HG03378 (cell line): ENCODE measurements at regions not wholly inside any gene's neighbourhood (a gene's known extent, or its start where the extent isn't known, plus 50 kb on each side); places are given as distances from the start of the nearest gene placed in this dataset.

ENCODE experiments used
- ATAC-seq: cut with Tn5 transposase; IDR thresholded peaks from one replicate; pipeline ENCODE4 v1.9.1; 2021; ENCODE audit warnings: mild to moderate bottlenecking, moderate library complexity; ENCODE audit not compliant: unreplicated experiment

DNA sequence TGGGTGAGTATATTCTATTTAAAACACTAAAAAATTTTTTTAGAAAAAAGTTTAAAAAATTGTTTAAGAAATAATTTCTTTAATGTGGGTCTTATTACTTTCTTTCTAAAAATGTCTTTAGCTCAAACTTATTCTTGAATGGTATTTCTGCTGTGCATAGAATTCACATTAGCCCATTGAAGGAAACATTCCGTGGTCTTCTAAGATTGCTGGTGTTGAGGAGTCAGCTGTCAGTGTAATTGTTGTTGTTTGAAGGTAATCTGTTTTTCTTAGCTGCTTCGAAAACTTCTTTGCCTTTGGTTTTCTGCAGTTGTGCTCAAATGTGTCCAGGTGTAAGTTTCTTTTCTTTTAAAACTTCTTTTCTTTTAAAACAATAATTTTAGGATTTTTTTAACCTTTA is 85.4 kb upstream of the KLF12 start:
- no peak for ATAC-seq

DNA sequence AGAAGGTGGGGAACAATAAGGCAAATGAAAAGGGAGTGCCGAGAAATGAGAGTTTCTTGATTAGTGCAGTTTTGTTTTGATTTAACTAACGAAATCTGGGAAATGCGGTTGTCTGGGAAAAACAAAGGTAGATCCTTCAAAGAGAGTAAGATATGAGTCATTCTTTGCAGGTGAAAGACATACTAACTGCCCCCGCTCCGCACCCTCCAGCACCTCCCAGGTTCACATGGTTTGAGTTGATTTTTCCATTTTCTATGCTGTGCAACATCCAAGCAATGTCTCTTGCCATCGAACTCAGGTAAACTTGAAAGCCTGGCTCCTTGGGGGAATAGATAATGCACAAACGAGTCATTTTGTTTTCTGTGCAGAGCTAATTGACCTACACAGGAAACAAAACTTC is 84.1 kb upstream of the KLF12 start:
- ATAC-seq = no peak

DNA sequence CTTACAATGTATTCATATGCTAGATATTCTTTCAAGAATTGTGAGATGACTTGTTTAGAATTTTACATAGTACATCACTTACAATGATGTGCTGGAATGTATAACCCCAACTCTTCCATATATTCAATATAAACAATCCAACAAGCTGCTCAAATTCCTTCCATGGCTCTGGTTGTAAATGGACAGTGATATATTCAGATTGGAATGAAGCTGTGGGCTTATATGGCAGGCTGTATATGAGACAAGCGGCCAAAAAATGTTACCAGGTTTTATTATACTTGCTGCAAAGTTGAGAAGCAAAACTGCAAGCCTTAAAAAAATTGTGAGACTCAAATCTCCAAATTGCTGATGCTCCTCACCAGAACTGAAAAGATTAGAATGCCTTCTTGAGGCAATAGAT is 83.6 kb upstream of the KLF12 start:
- ATAC-seq = no peak

DNA sequence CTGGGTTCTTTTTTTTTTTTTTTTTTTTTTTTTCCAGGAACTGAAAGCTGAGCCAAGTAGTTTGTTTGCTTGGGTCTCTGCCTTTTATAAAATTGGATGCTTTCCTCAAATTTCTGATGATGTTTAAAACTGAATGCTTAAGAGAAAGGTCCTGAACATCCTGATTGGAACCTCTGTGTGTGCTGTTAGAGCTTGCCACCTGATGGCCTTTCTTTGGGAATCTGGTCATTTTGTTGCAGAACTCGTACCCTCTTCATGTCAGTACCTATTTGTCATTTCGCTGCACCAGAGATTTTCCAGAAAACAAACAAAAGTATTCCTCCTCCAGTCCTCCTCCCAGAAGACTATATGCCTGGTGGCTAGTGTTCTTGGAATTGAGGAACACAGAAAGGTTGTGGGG is 81.2 kb upstream of the KLF12 start:
- ATAC-seq = no peak

DNA sequence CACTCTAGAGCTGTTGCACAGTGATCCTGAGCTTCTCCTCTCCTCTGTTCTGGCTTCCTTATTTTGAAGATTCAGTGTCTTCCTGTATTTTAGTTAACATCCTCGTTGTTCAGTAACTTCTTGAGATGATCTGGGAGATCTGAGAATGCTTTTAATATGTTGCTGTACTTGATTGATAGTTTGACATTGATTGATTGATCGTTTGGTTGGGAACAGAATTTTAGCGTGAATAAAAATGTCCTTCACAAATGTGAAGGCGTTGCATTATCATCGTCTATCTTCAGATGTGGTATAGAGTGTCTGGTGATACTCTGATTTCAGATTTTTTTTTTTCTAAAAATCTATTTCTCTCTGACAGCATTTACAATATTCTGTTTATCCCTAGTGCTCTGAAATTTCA is 80.1 kb upstream of the KLF12 start:
- no peak for ATAC-seq

DNA sequence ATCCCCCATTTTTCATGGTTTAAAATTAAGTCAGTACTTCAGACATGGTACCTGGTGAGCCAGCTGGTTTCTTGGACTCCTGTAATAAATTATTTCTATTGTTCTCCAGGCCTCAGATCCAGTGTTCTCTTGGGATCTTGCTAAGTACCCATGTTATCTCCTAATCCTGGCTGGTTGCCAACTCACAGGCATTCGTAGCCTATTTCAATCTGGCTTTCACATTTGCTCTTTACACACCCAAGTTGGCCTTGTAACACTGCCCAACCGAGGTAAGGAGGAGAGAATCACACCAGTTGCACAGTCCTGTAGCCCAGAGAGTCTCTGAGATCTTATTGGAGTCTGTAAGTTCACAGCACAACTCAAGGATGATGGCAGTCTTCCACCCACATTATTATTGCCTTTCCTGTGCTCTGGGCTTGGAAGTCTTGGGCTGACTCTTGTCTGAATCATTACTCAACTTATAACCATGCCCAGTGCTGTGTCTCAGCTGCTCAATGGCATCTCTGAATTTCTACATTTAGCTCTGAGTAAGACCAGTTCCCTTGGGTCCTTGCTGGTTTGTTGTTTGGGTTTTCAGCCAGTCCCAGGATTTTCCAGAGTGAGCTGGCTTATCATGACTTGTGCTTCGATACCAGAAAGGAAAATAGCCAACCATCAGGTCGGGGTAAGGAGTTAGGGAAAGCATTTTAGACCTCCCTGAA is 76.6 kb upstream of the KLF12 start:
- ATAC-seq = no peak

DNA sequence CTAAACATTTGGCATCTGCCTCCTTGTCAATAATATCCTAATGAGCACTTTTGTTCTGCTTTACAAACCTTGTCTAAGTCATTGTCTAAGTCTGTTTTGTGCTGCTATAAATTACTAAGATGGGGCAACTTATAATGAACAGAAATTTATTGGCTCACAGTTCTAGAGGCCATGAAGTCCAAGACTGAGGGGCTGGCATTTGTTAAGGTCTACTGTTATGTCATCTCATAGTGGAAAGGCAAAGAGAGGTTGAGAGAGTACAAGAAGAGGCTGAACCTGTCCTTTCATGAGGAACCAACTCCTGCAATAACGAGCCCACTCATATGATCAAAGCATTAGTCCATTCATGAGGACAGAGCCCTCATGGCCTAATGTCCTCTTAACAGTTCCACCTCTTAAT is 72.7 kb upstream of the KLF12 start:
- ATAC-seq = no peak

- no peak for ATAC-seq
Measured at GRCh38 chr13:74206061-74206561, 71.9 kb upstream of the KLF12 start.

GRCh38 chr13:74205313-74205690 is 71.1 kb upstream of the KLF12 start:
- no peak for ATAC-seq

GRCh38 chr13:74204602-74205312 is 70.6 kb upstream of the KLF12 start:
- no peak for ATAC-seq

- no peak for ATAC-seq
Measured at GRCh38 chr13:74203576-74203975, 69.4 kb upstream of the KLF12 start.

DNA sequence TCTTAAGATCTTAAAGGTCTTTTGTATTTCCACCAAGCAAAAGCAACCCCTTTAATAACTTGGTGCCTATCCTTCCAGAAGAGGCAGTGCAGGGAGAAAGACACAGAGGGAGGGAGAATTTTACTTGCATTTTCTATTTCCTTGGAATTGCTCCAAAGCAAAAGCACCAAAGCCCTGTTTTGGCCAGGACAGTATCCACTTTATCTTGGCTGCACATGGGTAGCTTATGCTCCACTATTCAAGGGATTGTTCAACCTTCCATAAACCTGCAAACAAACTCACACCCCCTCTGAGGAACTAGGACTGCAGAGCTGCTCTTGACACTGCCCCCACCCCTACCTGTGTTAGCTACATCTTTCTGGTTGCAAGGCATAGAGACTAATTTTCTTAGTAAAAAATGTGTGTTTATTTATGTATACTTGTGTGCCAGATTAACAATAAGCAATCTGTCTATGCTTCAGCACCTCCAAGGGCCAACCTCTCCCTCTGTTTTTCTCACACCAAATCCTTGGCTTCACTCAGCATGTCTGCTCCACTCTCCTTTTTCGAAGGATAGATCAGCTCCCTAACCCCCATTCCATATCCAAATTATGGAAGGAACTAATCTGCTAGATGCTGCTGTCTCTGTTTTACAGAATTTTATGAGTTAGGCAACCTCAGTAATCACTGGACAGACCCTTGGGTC is 68.1 kb upstream of the KLF12 start:
- no peak for ATAC-seq

DNA sequence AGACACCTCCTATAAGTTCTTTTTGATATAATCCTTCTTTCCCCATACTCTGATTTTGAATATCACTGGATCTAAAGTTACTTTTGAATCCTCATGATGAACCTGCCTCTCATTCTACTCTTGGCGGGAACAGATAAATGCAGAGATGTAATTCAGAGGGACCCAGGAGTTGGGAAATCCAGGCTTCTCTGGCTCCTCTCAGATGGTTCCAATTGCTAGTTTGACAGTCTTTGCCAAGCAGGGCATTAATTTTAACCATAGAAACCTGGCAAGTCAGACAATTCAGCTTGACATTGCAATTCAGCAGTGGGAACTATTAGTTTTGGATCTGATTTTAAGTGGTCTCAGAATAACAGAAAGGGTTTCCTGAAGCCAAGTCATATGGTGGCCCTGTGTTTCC is 67.3 kb upstream of the KLF12 start:
- no peak for ATAC-seq

GRCh38 chr13:74200081-74200480 is 65.9 kb upstream of the KLF12 start:
- no peak for ATAC-seq

DNA sequence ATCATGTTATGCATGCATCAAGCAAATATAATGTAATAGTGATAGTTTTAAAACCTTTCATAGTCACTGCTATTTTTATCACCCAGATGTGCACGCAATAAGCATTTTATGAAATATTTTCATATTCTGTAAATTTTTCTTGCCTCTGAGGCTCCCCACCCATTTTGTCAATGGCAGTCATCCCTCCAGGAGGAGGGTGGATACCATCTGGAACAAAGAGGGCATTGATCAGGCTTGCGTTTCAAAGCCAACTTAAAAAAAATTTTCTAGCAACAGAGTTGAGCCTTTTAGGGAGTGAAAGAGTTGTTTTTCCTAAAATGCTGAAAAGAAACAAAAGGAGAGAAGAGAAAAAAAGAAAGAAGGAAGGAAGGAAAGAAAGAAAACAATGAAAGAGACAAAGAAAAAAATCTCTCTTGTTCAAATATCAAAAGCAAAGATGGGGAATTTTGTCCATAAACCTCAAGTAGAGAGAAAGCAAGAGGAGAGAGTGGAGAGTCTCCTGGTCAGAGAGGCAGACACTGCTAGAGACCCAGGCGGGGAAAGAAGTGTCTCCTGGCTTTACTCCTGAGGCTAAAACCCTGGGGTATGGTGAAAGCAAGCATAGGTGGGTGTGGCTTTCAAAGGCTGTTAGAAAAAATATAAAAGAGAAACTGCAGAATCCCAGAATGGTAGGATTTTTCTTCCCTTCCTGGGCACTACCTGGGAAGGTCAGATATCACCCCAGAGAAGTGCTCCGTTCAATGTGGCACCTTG is 63.6 kb upstream of the KLF12 start:
- ATAC-seq = no peak

DNA sequence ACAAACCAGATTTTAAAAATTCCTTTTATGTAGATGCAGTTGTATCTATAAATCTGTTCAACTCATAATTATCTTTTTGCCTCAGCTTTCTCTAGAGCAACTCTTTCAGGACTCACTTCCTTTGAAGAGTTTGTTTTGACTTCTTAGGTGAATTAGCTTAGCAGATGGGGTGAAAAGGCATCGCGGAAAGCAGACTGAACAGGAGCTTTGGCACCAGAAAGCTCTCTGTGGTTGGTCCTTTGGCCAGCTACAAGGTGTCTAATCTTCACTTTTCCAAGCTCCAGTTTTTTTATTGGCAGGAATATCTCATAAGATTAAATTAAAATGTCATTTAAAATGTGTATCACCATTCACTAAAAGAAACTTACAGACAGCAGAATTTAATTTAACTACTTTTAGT is 60.6 kb upstream of the KLF12 start:
- no peak for ATAC-seq

GRCh38 chr13:74193391-74193790 is 59.2 kb upstream of the KLF12 start:
- ATAC-seq = no peak

DNA sequence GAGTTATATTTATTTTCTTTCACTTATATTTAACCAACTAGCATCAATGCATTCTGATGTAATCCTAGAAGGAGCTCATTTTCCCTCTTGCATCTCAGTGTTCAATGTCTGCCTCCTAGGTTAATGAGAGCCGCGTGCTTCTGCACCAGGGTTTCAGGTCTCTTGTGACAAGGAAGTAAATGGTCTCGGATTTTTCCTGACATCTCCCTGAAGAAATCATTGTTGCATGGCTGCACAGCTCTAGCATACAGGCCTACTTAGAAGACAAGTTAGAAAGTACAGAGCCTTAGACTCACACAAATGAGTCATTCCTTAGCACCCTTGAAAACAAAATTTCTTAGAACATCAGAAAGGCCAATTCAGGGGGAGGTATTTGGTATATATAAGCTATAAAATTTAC is 57.2 kb upstream of the KLF12 start:
- no peak for ATAC-seq

GRCh38 chr13:74190999-74191398 is 56.8 kb upstream of the KLF12 start:
- no peak for ATAC-seq

- no peak for ATAC-seq
Measured at GRCh38 chr13:74187564-74187963, 53.4 kb upstream of the KLF12 start.

DNA sequence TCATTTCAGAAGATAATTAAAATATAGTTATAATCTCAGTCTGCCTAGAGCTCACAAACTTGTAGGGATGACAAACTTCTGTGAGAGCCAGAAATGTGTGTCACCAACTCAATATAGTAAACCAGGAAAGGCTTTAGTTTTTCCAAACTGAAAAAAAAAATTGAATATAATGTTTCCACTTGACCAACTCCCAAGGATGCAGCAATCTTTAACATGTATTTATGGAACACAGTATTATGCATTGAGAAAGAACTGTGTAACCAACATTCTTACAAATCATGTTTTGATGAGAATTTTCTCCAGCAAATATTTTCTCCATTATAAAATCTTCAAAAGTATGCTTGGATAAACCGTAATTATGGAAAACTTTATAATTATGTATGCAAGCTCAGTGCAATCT is 50.1 kb upstream of the KLF12 start:
- no peak for ATAC-seq
